NT2/D1 (cell line): ENCODE measurements at regions not wholly inside any gene's neighbourhood (a gene's known extent, or its start where the extent isn't known, plus 50 kb on each side); places are given as distances from the start of the nearest gene placed in this dataset.

Experiments used
- SUZ12 ChIP-seq: IDR thresholded peaks from 2 replicates; pipeline ENCODE4 v1.6.1; 2011; ENCODE audit not compliant: insufficient read length, insufficient read depth; ENCODE audit errors: extremely low read depth
- YY1 ChIP-seq: IDR thresholded peaks from 2 replicates; pipeline ENCODE4 v1.6.1; 2011; ENCODE audit not compliant: insufficient read length, insufficient read depth

- TF ChIP-seq YY1, result no peak
- TF ChIP-seq SUZ12, result no peak
Measured at GRCh38 chr12:127936463-127936862, 330.5 kb upstream of the TMEM132C start.
